ENCODE measurements at regions not wholly inside any gene's neighbourhood (a gene's known extent, or its start where the extent isn't known, plus 50 kb on each side); places are given as distances from the start of the nearest gene placed in this dataset.

GRCh38 chrX:109155161-109155560 lies 326.7 kb downstream of the GUCY2F start:
- TF ChIP-seq YY1 (IDR thresholded peaks at IDR 0.05; ENCODE audit: insufficient read depth, insufficient read length) (no peak), ZNF274 (IDR thresholded peaks at IDR 0.05; ENCODE audit: low read depth, low read length) (no peak)

Measured in NT2/D1 (cell line).